Endodermal cell (in vitro differentiated cells): ENCODE measurements at regions not wholly inside any gene's neighbourhood (a gene's known extent, or its start where the extent isn't known, plus 50 kb on each side); places are given as distances from the start of the nearest gene placed in this dataset.

Experiments
- DNase-seq: peaks from one replicate; pipeline ENCODE4 v3.0.0-alpha.2; 2017
- H3K27ac ChIP-seq: 2 replicates; pipeline ENCODE4 v1.5.1; 2013; ENCODE audit warnings: mild to moderate bottlenecking, low read depth, low read length, moderate library complexity
- H3K27me3 ChIP-seq: 2 replicates; pipeline ENCODE4 v1.6.1; 2013; ENCODE audit warnings: mild to moderate bottlenecking, low read length, moderate library complexity; ENCODE audit not compliant: insufficient read depth, control insufficient read depth, poor library complexity, severe bottlenecking
- H3K36me3 ChIP-seq: 2 replicates; pipeline ENCODE4 v1.7.0; 2013; ENCODE audit warnings: mild to moderate bottlenecking, low read length, moderate library complexity; ENCODE audit not compliant: control insufficient read depth, insufficient read depth
- H3K4me1 ChIP-seq: one replicate; pipeline ENCODE4 v1.7.0; 2013; ENCODE audit warnings: low read length; ENCODE audit not compliant: control insufficient read depth, insufficient read depth
- H3K4me3 ChIP-seq: 2 replicates; pipeline ENCODE4 v1.5.1; 2013; ENCODE audit warnings: mild to moderate bottlenecking, low read length, moderate library complexity
- H3K9ac ChIP-seq: 2 replicates; pipeline ENCODE4 v1.6.1; 2013; ENCODE audit warnings: mild to moderate bottlenecking, low read length, moderate library complexity; ENCODE audit not compliant: poor library complexity, severe bottlenecking; ENCODE audit errors: extremely low read depth
- H3K9me3 ChIP-seq: 2 replicates; pipeline ENCODE4 v1.6.1; 2013; ENCODE audit warnings: mild to moderate bottlenecking, low read length, moderate library complexity; ENCODE audit not compliant: control insufficient read depth
- H3K27ac Mint-ChIP-seq: 2 replicates; pipeline ENCODE4 v1.8.0; 2020; ENCODE audit warnings: mixed read lengths
- H3K27me3 Mint-ChIP-seq: 2 replicates; pipeline ENCODE4 v1.8.0; 2021; ENCODE audit warnings: mild to moderate bottlenecking, mixed read lengths; ENCODE audit not compliant: insufficient read depth
- H3K36me3 Mint-ChIP-seq: 2 replicates; pipeline ENCODE4 v1.8.0; 2020; ENCODE audit warnings: low read depth, mixed read lengths
- H3K4me1 Mint-ChIP-seq: 2 replicates; pipeline ENCODE4 v1.8.0; 2020; ENCODE audit warnings: mixed read lengths
- H3K4me3 Mint-ChIP-seq: 2 replicates; pipeline ENCODE4 v1.8.0; 2020; ENCODE audit warnings: mild to moderate bottlenecking, moderate library complexity, mixed read lengths
- H3K9me3 Mint-ChIP-seq: 2 replicates; pipeline ENCODE4 v1.8.0; 2020; ENCODE audit warnings: mild to moderate bottlenecking, mixed read lengths
- WGBS, 2 experiments: methylation state at CpG; one replicate each; pipeline versions ENCODE4 v1.1.5 to v1.1.7; 2013; ENCODE audit warnings: missing lambda C conversion rate in 2 of 2, mixed read lengths in 1 of 2; ENCODE audit not compliant: insufficient coverage in 1 of 2, insufficient read length in 1 of 2; 5-methylcytosine and 5-hydroxymethylcytosine counted together
- TF ChIP-seq, protein P1 (sequence below): fragments of 200-600 bp; sonication (generic); conservative IDR thresholded peaks from 2 replicates; pipeline ENCODE4 v1.5.0; 2021; ENCODE audit warnings: antibody characterized with exemption, mild to moderate bottlenecking

DNA sequence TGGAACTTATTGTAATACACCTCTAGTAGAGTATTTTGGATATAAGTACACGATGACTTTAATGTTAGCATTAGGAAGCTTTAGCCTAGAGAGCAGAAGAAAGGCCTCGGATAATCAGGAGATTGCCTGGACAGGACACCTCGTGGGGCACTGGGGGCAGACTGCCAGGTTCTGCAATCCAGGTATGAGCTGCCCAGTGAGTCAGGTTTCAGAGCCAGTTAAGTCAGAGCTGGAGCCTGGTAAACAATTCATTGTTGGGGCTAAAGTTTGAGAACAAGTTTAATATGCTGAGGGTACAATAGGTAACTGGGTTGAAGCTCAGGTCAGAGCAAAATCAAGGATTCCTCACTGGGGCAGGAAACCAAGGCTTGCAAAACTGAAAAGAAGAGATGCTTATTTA, 107.4 kb downstream of the RERGL start:
- no peaks in the 10 kb centered on the region for H3K4me1 ChIP-seq
- no peak overlapping the region for H3K4me3 ChIP-seq
- Mint-ChIP-seq H3K36me3 (no peaks in the 10 kb centered on the region), H3K9me3 (no peaks in the 10 kb centered on the region), H3K4me3 (no peak overlapping the region), H3K27me3 (no peaks in the 10 kb centered on the region), H3K27ac (peak overlapping the region; percentile 4), H3K4me1 (peaks cover 10% of the 10 kb centered on the region)
- TF ChIP-seq, protein P1, sequence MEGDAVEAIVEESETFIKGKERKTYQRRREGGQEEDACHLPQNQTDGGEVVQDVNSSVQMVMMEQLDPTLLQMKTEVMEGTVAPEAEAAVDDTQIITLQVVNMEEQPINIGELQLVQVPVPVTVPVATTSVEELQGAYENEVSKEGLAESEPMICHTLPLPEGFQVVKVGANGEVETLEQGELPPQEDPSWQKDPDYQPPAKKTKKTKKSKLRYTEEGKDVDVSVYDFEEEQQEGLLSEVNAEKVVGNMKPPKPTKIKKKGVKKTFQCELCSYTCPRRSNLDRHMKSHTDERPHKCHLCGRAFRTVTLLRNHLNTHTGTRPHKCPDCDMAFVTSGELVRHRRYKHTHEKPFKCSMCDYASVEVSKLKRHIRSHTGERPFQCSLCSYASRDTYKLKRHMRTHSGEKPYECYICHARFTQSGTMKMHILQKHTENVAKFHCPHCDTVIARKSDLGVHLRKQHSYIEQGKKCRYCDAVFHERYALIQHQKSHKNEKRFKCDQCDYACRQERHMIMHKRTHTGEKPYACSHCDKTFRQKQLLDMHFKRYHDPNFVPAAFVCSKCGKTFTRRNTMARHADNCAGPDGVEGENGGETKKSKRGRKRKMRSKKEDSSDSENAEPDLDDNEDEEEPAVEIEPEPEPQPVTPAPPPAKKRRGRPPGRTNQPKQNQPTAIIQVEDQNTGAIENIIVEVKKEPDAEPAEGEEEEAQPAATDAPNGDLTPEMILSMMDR: peak; percentile 17
- peak; percentile 47 for DNase-seq
- no peaks in the 10 kb centered on the region for H3K9me3 ChIP-seq
- no peak overlapping the region for H3K9ac ChIP-seq
- WGBS, 2 experiments: 88 to 100% methylated on average over 2 to 3 of the region's 3 CpGs
- no peaks in the 10 kb centered on the region for H3K27me3 ChIP-seq
- H3K36me3 ChIP-seq: no peaks in the 10 kb centered on the region
- H3K27ac ChIP-seq: no peak overlapping the region

DNA sequence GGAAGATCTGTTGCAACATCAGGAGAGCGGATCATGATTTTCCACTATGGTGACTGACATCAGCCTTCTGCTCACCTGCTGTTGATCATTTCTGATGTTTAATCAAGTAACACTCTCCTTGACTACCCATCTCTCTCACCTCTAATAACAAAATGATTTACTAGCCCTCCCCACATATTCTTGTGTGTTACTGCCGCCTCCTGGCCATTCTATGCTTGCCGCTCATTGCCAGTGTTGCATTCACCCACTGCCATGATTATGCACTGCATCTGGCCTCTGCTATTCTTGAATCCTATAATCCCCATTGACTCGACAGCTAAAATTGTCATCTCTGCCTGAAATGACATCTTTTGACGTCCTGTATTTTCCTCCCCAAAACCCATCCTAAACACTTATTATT, 113.8 kb downstream of the RERGL start:
- peaks cover 4% of the 10 kb centered on the region for H3K4me1 Mint-ChIP-seq

DNA sequence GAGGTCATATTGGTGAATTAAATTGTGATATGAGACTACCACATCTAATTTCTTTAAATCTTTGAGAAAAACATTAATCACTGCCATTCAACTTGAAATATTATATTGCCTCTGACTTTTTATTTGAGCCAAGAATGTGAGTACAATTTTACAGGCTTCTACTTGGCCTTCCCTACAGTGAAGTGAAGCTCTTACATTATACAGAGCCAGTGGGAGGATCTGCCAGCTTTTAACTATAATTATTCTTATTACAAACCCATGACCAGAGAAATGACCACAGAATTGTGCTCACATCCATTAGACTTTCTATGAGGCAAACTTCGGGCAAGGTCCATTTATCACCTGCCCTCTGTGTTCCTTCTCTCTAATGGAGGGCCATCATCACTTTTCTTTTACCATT, 114.2 kb downstream of the RERGL start:
- Histone ChIP-seq H3K27ac (no peak overlapping the region), H3K9ac (no peak overlapping the region), H3K4me1 (no peaks in the 10 kb centered on the region), H3K9me3 (no peaks in the 10 kb centered on the region), H3K36me3 (no peaks in the 10 kb centered on the region), H3K27me3 (no peaks in the 10 kb centered on the region), H3K4me3 (no peak overlapping the region)
- Mint-ChIP-seq H3K27me3 (no peaks in the 10 kb centered on the region), H3K4me3 (no peak overlapping the region), H3K9me3 (no peaks in the 10 kb centered on the region), H3K4me1 (peaks cover 4% of the 10 kb centered on the region), H3K36me3 (no peaks in the 10 kb centered on the region), H3K27ac (no peak overlapping the region)
- no peak for DNase-seq
- TF ChIP-seq, protein P1: no peak
- 86 to 100% methylated on average over 1 of the region's 1 CpG for WGBS, 2 experiments

More for the DNA sequence above, 113.8 kb downstream of the RERGL start:
- H3K9me3 Mint-ChIP-seq: no peaks in the 10 kb centered on the region
- no peaks in the 10 kb centered on the region for H3K27me3 ChIP-seq
- no peak overlapping the region for H3K9ac ChIP-seq
- H3K36me3 Mint-ChIP-seq: no peaks in the 10 kb centered on the region
- H3K36me3 ChIP-seq: no peaks in the 10 kb centered on the region
- TF ChIP-seq, protein P1: peak; percentile 100
- no peak overlapping the region for H3K4me3 ChIP-seq
- peak; percentile 89 for DNase-seq
- no peak overlapping the region for H3K27ac ChIP-seq
- no peak overlapping the region for H3K27ac Mint-ChIP-seq
- WGBS, 2 experiments: 50 to 53% methylated on average over 5 of the region's 5 CpGs
- no peaks in the 10 kb centered on the region for H3K9me3 ChIP-seq
- H3K4me3 Mint-ChIP-seq: no peak overlapping the region
- H3K27me3 Mint-ChIP-seq: no peaks in the 10 kb centered on the region
- H3K4me1 ChIP-seq: no peaks in the 10 kb centered on the region
